ENCODE measurements at regions not wholly inside any gene's neighbourhood (a gene's known extent, or its start where the extent isn't known, plus 50 kb on each side); places are given as distances from the start of the nearest gene placed in this dataset.
A peak's percentile ranks its signal among the peaks of the same experiment; 100 is the strongest.

DNA sequence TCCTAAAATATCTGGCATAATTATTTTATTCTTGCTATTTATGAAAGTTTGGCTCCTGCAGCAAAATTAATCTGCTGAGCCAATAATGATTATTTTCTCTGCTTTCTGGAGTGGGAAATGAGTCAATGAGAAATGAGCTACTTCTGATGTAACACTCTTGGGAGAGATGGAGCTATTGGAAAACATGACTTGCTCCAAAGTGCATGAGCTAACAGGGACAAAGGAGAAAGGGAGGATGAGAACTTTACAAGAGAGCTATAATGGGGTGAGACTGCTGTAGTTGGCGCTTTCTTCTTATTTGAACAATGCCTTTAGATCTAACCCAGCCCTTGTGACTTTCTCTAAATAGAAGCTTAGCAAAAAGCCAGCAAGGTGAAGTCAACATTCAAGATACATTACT lies 615.1 kb downstream of the ANKRD50 start:
- H3K9me3 ChIP-seq = no peaks in the 10 kb centered on the region
- no peak for DNase-seq
- ATAC-seq (ENCODE audit: low FRiP score in 2 of 2) = peak in 1 of 2 donors; percentile 86
- no peak overlapping the region for H3K27ac ChIP-seq
- TF ChIP-seq POLR2A (IDR thresholded peaks at IDR 0.05) (no peak), CTCF (IDR thresholded peaks at IDR 0.05) (no peak), EP300 (IDR thresholded peaks at IDR 0.05) (no peak), POLR2AphosphoS5 (IDR thresholded peaks at IDR 0.05) (no peak)
- WGBS, 2 donors = 91 to 100% methylated on average over 1 of the region's 1 CpG
- no peaks in the 10 kb centered on the region for H3K4me1 ChIP-seq
- no peak overlapping the region for H3K4me3 ChIP-seq
- H3K36me3 ChIP-seq = no peaks in the 10 kb centered on the region
- H3K27me3 ChIP-seq = no peaks in the 10 kb centered on the region

DNA sequence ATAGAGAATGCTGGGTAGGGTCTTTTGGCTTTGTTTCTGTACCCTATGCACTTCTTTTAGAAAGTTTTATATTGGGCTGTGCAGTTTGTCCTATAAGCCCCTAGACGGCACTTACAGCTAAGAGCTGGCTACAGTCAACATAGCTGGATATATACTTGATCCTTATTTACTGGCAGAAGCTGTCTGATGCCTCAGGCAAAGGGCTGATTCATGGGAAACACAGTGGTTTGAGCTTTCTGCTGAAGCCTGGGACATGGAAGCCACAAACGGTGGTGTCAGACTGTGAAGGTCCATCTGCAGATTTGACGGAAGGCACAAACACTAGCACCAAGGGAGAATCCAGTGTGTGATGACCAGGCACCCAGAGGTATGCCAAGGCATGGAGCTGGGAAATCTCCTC lies 608.4 kb downstream of the ANKRD50 start:
- no peak for TF ChIP-seq EP300 (IDR thresholded peaks at IDR 0.05)
- TF ChIP-seq CTCF (IDR thresholded peaks at IDR 0.05) = no peak
- TF ChIP-seq POLR2A (IDR thresholded peaks at IDR 0.05) = no peak
- TF ChIP-seq POLR2AphosphoS5 (IDR thresholded peaks at IDR 0.05) = no peak
- WGBS, 2 donors = 96 to 100% methylated on average over 3 of the region's 3 CpGs
- Histone ChIP-seq H3K4me3 (no peak overlapping the region), H3K27me3 (no peaks in the 10 kb centered on the region), H3K27ac (no peak overlapping the region), H3K36me3 (no peaks in the 10 kb centered on the region), H3K9me3 (peaks cover 0 to 3% (median 0%) of the 10 kb centered on the region in 4 donors), H3K4me1 (no peaks in the 10 kb centered on the region)
- no peak for ATAC-seq (ENCODE audit: low FRiP score in 2 of 2)
- DNase-seq = no peak

GRCh38 chr4:124104628-124105027 lies 607.9 kb downstream of the ANKRD50 start:
- H3K4me1 ChIP-seq = no peaks in the 10 kb centered on the region
- H3K27ac ChIP-seq = no peak overlapping the region
- no peak for TF ChIP-seq EP300 (IDR thresholded peaks at IDR 0.05)
- no peak for TF ChIP-seq CTCF (IDR thresholded peaks at IDR 0.05)
- no peak for TF ChIP-seq POLR2A (IDR thresholded peaks at IDR 0.05)
- no peak for TF ChIP-seq POLR2AphosphoS5 (IDR thresholded peaks at IDR 0.05)
- H3K36me3 ChIP-seq = no peaks in the 10 kb centered on the region
- WGBS, 2 donors = 82 to 91% methylated on average over 3 of the region's 3 CpGs
- H3K4me3 ChIP-seq = no peak overlapping the region
- DNase-seq = no peak
- no peak for ATAC-seq (ENCODE audit: low FRiP score in 2 of 2)
- peaks cover 0 to 3% (median 0%) of the 10 kb centered on the region in 4 donors for H3K9me3 ChIP-seq
- H3K27me3 ChIP-seq = no peaks in the 10 kb centered on the region

- DNase-seq (no peak), ATAC-seq (ENCODE audit: low FRiP score in 2 of 2) (no peak)
- TF ChIP-seq EP300 (IDR thresholded peaks at IDR 0.05) = no peak
- no peak for TF ChIP-seq POLR2A (IDR thresholded peaks at IDR 0.05)
- no peak for TF ChIP-seq CTCF (IDR thresholded peaks at IDR 0.05)
- TF ChIP-seq POLR2AphosphoS5 (IDR thresholded peaks at IDR 0.05) = no peak
- peaks cover 0 to 3% (median 0%) of the 10 kb centered on the region in 4 donors for H3K9me3 ChIP-seq
- H3K27me3 ChIP-seq = no peaks in the 10 kb centered on the region
- H3K4me3 ChIP-seq = no peak overlapping the region
- H3K4me1 ChIP-seq = no peaks in the 10 kb centered on the region
- H3K36me3 ChIP-seq = no peaks in the 10 kb centered on the region
- no peak overlapping the region for H3K27ac ChIP-seq
- 73 to 83% methylated on average over 2 of the region's 2 CpGs for WGBS, 2 donors
These were observed 607.3 kb downstream of the ANKRD50 start for GRCh38 chr4:124105212-124105611.

- ATAC-seq (ENCODE audit: low FRiP score in 2 of 2) (no peak), DNase-seq (no peak)
- Histone ChIP-seq H3K36me3 (no peaks in the 10 kb centered on the region), H3K4me1 (peaks cover 0 to 7% (median 6%) of the 10 kb centered on the region in 4 donors), H3K27ac (peak overlapping the region in 1 of 4 donors; percentile 9), H3K27me3 (no peaks in the 10 kb centered on the region), H3K9me3 (no peaks in the 10 kb centered on the region), H3K4me3 (no peak overlapping the region)
- WGBS, 2 donors = 35 to 41% methylated on average over 2 of the region's 2 CpGs
- TF ChIP-seq POLR2A (IDR thresholded peaks at IDR 0.05) (no peak), POLR2AphosphoS5 (IDR thresholded peaks at IDR 0.05) (no peak), EP300 (IDR thresholded peaks at IDR 0.05) (no peak), CTCF (IDR thresholded peaks at IDR 0.05) (no peak)
These were observed 601.1 kb downstream of the ANKRD50 start for GRCh38 chr4:124111411-124111810.

All from upper lobe of left lung (tissue), 6 donors.